Effector CD8-positive, alpha-beta T cell (primary cell): ENCODE measurements at regions not wholly inside any gene's neighbourhood (a gene's known extent, or its start where the extent isn't known, plus 50 kb on each side); places are given as distances from the start of the nearest gene placed in this dataset.
"Not testable (repeated sequence)": the region's sequence is repeated elsewhere in the genome, so short reads cannot be mapped to it uniquely, and the experiment has no call there.

Experiments used
- DNase-seq: peaks from one replicate; lab custom pipeline; 2025; lab: John Stamatoyannopoulos, UW

DNA sequence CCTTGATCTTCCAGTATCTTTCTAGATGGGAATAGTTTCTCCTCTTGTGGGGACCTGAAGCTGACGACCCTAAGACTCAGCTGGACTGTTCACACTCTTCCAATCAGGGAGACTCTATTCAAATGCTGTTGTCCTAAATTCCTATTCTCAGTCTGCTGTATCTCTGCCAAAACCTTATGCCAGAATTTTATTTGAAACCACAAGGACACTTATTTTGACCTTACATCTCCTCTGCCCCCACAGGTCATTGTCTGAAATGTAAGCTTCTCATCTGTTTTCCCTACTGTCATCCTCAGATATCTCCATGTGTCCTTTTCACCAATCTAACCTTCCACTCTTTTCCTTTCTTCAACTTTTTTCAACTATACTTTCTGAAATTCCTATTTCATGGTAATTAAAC, 289.5 kb upstream of the SGK1 start:
- DNase-seq, result no peak

DNA sequence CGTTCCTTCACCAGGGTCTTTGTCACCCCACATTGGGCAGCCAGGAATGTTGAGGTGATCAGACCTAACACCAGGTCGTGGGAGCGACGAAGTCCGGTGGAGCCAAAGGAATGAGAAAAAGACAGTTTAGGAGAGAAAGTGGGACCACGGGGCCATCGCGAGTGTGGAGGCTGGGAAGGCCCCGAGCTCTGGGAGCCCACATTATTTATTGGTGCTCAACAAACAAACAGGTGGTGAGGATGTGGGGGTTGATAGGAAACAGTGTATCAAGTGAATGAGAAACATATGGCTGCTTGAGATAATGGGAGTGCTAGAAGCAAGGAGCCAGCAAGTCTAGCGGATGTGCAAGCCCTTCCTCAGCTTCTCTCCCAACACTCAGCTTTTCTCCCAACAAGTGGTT, 287.1 kb upstream of the SGK1 start:
- no peak for DNase-seq

DNA sequence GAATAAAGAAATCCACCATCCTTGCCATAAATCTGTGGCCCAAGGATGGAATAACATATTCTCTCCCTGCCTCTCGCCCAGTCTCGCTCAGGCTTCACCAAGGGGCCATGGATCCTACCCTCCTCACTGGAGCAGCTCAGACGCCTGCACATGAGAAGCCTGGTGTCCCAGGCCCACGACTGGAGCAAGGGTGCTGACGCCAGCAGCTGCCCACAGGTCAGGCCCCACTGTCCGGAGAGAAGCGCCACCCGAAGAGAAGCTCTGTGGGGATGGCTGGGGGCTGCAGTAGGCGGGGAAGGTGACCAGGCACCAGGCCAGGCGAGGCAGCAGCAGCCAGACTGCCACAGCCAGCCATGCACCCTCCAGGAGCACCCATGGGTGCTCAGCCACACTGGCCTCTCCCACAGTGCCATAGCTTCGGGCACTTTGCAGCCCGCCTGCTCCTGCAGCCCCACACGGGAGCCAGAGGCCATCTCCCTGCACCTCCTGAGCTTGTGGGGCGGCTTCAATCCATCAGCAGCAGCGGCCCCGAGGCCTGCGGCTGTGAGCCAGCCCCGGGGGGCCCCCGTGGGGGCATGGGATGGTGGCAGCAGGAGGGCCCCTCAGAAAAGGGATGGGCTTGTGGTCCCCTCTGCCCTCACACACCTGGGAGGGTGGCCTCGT, 286.2 kb upstream of the SGK1 start:
- no peak for DNase-seq

DNA sequence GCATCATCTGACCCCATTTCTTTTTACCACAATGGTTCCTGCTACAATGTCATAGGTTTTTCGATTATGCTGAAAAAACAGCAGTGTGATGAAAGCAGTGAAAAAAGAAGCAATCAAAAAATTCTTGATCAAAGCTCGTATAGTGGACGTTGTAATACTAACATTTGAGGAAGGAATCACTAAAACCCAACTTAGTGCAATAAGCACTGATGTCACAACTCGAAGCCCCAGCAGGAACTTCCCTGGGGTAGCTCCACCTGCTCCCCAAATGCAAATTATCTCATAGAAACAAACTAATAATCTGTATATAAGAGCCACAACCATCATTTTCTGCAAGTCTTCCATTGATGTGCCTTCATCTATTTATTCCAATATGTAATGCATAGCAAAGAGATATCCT, 285.6 kb upstream of the SGK1 start:
- no peak for DNase-seq

DNA sequence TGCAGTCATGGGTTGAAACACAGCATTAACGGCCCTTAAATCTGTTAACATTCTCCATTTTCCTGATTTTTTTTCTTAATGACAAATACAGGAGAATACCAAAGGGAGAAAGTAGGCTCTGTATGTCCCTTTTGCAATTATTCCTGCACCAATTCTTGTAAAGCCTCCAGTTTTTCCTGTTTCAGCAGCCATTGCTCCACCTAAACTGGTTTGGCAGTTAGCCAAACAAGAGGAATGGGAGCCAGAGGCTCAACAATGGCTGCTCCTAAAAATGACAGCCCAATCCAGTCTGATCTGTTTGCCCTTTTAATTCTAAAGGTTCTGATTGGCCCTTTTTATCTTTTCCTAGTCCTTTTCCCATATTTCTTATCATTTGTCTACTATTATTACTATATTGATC, 284.2 kb upstream of the SGK1 start:
- DNase-seq, result no peak

DNA sequence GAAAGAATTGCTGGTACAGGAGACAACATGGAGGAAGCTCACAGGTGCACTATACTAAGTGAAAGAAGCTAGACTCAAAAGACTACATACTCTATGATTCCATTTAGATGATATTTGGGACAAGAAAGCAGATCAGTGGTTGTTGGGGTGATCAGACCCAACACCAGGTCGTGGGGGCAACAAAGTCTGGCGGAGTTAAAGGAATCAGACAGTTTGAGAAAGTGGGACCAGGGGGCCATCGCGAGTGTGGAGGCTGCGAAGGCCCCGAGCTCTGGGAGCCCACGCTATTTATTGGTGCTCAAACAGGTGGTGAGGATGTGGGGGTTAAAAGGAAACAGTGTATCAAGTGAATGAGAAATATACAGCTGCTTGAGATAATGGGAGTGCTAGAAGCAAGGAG, 282.8 kb upstream of the SGK1 start:
- DNase-seq, result no peak

DNA sequence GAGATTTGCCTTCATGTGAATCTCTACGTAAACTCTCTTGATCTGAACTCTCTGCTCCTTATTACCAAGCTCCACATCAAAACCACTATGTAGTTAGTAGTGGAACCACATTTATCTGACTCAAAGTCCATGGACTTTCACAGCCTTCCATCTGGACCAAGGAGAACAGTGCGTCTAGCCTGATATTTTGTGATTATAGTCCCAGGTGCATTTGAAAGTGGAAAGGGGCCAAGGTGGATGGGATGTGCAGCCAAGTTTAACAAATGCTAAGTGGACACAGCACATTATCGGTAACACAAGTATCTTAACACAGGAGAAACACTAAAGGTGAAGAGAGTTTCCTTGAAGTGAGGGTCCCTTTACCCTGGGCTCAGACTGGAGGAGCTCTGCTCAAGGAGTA, 281.2 kb upstream of the SGK1 start:
- no peak for DNase-seq

DNA sequence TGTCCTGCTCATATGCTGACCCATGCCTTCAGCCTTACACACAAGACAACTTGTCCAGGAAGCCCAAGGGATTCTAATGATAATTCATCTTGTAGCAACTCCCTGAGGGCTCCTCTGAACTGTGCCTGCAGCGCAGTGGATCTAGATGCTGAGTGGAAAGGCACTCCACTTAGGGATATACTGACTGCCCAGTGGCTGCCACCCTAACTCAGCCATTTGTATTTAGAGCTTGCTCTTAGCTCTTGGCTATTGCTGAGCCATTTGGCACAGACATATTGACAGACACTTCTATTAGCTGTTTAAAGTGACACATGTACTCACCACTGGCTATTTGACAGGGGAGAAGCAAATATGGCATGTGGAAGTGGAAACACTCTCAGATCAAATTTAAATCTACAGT, 278.3 kb upstream of the SGK1 start:
- DNase-seq, result no peak

DNA sequence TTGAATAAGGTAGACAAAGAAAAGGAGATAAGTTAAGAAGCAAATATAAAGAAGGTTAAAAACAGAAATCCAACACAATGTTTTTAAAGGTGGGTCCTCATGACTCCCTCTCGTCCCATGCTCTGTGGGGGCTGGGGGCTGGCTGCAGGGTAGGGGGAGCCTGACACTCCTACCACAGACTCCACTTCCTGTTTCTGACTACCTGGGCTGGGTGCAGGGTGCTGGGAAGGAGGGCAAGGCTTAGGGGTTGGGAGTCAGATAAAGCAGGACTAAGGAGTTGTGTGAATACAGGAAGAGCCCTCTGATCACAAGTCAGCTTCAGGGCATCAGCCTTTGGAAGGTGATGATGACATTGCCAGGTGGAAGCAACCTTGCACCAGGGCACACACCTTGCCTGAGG, 277.0 kb upstream of the SGK1 start:
- DNase-seq, result no peak

DNA sequence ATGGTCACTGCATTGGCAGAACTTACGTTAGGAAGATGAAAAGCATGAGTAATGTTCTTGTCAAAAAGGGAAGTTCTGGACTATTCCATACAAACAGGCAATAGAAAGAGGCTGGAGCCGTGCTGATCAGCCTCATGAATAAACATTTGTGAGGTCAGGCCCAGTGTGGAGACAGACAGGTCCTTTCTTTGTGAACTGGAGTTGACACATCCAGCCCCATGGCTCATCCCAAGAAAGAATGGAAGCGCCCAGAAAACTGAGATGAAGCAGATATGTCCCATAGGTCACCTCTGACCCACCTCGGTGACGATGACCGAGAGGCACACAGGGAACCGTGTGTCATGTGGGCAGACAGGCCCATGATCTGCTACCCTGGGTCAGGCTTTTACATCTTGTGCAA, 276.0 kb upstream of the SGK1 start:
- DNase-seq, result no peak

DNA sequence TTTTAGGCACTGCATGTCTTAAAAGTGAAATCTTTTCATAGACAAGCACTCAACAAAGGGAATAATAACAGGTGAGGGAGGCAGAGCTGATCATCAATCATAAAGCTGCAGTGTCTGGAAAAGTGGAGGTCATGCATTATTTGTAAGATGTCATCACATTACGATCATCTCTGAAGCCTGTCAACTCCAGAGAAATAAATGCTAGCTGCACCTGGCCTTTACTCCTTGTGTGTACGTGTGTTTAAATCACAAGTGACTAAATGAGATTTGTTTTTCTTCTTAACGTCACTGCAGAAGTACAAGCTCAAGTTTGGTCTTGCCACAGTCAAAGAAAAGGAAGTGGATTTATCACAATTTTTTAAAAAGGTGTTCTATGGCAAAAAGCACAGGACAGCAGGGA, 275.5 kb upstream of the SGK1 start:
- no peak for DNase-seq

DNA sequence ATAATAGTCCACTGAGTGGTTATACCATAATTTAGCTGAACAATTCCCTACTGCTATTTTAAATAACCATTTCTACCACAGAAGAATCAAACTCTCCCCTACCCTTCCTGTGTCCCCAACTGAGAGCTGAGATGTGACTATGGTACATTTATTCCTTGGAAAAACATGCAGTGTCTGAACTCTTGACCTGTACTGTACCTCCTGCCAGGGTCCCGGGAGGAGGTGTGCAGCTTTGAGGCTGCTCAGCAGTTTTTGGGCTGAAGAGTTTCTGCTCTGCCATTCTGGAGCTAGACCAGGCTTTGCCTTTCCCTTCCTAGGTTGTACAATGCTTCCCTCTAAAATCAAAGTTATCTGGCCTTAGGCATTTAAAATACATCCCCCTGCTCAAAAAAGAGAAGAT, 275.1 kb upstream of the SGK1 start:
- DNase-seq, result no peak

DNA sequence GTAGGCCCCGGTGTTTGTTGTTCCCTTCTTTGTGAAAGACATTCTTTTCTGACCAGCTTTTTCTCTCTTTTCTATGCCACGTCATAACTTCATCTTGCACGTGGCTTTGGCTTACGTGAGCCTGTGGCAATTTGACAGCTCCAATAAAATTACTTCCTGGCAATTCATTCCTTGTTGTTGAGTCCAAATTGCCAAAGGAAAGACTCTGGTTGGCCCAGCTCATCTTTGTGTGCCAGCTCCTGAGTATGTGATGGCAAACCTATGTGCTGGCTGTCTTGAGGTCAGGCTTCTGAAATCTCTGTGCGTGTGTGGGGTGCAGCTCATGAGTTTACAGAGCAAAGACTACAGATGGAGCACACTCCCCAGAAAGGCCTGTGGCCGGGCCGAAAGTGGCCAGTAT, 272.5 kb upstream of the SGK1 start:
- DNase-seq, result no peak

DNA sequence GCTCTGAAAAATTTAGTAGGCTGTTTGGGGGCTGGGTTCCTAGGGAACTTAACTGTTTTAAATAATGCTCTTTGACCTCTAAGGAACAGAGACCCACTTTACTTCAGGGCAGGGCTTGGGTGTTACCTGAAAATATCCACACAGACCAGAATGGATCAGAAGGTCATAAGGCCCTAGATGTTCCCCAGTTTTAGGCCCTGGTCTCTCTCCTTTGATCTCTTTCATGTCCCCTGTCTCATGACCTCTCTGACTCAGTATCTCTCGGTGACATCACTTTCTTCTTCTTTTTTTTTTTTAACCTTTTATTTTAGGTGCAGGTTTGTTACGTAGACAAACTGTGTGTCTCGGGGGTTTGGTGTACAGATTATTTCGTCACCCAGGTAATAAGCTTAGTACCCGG, 272.1 kb upstream of the SGK1 start:
- DNase-seq, result no peak

DNA sequence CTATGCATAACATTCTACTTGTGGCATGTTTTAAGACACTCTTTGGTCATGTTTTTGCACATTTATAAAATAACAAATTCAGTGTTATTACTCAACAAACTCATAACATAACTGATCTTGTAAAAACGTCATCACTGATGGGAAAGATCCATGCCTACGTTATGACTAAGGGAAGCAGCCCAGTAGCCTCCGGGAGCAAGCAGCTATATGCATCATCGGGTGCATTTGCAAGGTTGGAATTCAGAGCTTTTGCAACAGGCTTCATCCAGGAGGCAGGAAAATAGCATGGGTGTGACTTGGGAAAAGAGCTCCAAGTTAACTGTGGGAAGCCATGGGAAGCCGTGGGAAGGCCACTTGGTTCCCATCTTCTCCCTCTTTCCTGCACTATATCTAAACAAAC, 271.6 kb upstream of the SGK1 start:
- DNase-seq, result no peak

DNA sequence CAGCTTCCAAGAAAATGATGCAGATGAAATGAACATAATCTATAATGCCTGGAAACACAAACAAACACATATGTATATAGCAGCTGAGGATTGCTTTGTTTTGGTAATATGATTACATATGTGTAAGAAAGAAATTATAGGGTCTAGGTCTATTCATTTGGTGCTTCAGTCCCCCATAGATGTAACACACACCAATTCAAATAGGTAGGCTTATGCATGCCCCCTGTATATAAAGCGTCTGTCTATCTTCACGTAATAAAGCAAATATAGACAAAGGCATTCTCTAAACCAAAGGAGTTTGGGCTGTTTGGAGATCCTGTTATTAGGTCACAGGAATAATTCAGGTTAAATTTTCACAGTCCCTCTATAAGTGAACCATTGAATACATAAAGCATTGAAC, 270.4 kb upstream of the SGK1 start:
- no peak for DNase-seq

DNA sequence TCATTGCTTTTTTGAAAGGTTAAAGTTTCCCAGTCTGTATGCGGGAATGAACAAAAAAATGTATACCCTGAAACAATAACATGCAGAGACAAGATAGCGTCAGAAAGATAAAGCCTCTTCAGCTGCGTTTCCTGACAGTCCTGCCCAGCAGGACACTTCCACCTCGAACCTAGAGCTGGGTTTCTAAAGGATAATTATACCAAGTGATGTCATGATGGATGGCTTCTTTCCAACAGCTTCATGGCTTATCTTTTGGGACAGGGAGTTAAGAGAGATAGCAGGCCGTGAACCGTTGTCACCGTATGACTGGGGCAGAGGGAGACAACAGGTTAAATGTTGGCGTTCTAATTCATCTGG, 267.6 kb upstream of the SGK1 start:
- DNase-seq, result no peak

DNA sequence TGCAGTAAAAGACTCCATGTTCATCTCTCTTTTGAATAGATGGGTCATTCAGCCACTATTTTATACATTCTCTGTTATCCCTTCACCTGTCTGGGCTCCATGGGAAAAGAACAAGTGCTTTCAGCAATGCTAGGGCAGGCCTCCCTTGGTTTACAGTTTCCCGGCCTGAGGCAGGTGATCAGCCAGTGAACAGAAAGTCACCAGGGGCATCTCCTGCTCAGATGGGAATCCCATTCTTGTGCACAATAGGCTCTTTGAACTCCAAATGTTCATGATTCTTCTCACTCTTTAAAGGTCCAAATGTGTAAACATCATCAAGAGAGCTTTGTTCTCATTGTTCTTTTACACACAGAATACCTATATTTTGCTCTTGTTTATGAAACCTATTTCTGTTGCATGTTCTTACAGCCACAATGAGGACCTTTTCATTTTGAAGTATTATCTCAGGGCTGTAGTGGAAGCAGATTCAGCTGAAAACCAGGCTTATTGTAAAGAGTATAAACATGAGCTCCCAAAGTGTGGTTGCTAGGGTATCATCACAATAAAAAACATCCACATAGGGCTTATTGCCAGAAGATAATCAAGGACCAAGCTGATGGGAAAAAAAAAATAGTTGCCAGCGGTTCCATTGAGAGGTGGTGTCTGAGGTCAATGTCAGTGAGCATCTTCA, 267.1 kb upstream of the SGK1 start:
- DNase-seq, result no peak

DNA sequence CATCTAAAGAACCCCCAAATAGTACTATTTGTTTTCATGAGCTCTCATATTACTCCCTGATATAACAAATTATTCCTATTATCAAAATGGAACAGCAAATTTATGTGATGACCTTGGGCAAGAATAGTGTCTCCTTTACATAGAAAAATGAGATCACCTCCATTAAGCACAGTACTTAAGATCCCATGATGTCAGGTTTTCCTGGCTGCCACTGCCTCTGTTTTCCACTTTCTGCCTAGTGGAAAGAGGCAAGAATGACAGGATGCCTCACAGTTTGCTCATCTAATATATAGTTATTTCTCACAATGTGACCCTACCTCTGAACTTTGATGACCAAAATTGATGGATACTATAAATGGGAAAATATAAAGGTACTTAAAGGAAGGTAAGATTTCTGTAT, 260.1 kb upstream of the SGK1 start:
- no peak for DNase-seq

DNA sequence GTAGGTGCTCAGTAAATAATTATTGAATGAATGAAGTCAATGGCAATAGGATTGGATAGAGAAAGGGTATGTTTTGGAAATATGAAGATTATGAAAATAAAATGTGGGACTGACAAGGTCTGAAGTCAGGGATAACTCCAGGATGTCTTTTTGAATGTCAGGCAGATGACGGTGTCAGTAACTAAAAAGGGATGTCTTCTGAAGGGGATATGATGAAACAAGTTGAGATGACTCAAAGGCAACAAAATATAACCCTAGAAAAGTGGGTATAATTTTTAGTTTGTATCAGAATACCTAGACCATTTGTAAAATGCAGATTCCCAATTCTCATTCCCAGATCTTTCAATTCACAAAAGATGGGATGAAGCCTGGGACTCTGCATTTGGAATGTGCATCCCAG, 257.3 kb upstream of the SGK1 start:
- no peak for DNase-seq

DNA sequence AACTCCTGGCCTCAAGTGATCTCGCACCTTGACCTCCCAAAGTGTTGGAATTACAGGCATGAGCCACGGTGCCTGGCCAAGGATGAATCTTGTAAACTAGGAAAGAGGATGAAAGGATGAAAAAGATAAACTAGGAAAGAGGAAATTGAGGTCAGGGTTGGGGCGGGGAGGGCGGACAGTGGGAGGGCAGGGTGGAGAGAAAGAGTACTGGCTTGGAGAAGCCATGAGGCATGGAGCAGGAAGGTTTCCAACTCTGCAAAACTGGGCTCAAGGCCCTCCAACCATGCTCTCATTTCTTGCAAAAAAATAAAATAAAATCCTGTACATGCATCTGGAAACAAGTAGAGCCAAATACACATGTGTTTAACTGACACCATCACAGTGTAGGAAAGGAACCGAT, 256.6 kb upstream of the SGK1 start:
- no peak for DNase-seq

DNA sequence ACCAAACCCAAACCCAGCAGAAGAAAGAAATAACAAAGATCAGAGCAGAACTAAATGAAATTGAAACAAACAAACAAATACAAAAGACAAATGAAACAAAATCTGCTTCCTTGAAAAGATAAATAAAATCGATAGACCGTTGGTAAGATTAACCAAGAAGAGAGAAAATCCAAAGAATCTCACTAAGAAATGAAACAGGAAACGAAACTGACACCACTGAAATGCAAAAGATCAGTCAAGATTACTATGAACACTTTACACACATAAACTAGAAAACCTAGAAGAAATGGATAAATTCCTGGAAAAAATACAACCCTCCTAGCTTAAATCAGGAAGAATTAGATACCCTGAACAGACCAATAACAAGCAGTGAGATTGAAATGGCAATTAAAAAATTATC, 252.1 kb upstream of the SGK1 start:
- DNase-seq, result not testable (repeated sequence)

DNA sequence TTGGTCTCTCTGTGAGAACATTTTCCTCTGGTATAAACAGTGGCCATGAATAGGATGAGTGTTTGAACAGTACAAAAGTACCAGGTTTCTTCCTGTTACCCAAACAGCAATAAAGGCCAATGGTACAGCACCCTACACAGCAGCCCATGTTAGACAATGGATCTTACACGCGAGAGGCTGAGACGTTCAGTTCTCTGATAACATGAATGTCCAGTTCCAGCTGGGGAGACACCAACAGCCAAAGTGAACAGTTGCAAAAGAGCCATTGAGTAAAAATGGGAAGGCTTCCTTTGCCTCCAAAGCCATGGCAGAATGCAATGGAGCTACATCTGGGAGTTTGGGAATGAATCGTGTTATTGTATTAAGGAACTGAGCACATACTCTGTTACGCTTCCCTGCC, 246.8 kb upstream of the SGK1 start:
- no peak for DNase-seq

DNA sequence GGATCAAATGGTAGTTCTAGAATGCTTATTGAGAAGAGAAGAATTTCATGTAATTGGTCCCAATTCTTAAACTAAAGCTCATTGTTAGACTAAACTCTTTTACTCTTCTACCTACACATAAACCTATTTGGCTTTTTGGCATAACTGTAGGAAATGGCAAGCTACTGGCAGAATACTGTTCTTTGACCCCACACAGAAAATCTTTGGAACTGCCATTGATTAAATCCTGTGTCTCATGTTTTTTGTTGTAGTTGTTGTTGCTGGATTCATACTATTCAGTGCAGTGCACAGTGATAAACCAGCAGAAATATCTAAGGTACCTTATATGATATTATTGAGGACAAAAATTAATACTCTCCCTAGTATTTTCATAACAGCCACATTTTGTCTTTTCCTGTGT, 242.1 kb upstream of the SGK1 start:
- DNase-seq, result no peak
